DMS153 treated with DMSO at 0.1 percent for 48 hours (cell line): ENCODE measurements at regions not wholly inside any gene's neighbourhood (a gene's known extent, or its start where the extent isn't known, plus 50 kb on each side); places are given as distances from the start of the nearest gene placed in this dataset.
"Not testable (repeated sequence)": the region's sequence is repeated elsewhere in the genome, so short reads cannot be mapped to it uniquely, and the experiment has no call there.

Source experiments
- DNase-seq: peaks from one replicate; lab custom pipeline; 2025; ENCODE audit not compliant: unreplicated experiment; lab: John Stamatoyannopoulos, UW

GRCh38 chr17:68782789-68783188 is 172.4 kb downstream of the ABCA8 start:
- DNase-seq = no peak

GRCh38 chr17:68780596-68780995 is 174.6 kb downstream of the ABCA8 start:
- no peak for DNase-seq

- DNase-seq = no peak
Measured at GRCh38 chr17:68778726-68779125, 176.5 kb downstream of the ABCA8 start.

GRCh38 chr17:68777856-68778694 is 176.9 kb upstream of the FAM20A start:
- DNase-seq = peak; percentile 83

- peak; percentile 51 for DNase-seq
Measured at GRCh38 chr17:68777243-68777855, 176.2 kb upstream of the FAM20A start.

GRCh38 chr17:68776451-68776850 is 175.3 kb upstream of the FAM20A start:
- no peak for DNase-seq

- no peak for DNase-seq
Measured at GRCh38 chr17:68775969-68776368, 174.8 kb upstream of the FAM20A start.

GRCh38 chr17:68775318-68775717 is 174.2 kb upstream of the FAM20A start:
- DNase-seq = no peak

GRCh38 chr17:68771867-68772515 is 170.8 kb upstream of the FAM20A start:
- DNase-seq = no peak

GRCh38 chr17:68768804-68769203 is 167.6 kb upstream of the FAM20A start:
- no peak for DNase-seq

- DNase-seq = no peak
Measured at GRCh38 chr17:68766640-68767039, 165.5 kb upstream of the FAM20A start.

- DNase-seq = no peak
Measured at GRCh38 chr17:68763562-68763961, 162.4 kb upstream of the FAM20A start.

- DNase-seq = no peak
Measured at GRCh38 chr17:68762911-68763310, 161.7 kb upstream of the FAM20A start.

- no peak for DNase-seq
Measured at GRCh38 chr17:68760141-68760475, 158.9 kb upstream of the FAM20A start.

GRCh38 chr17:68759343-68760140 is 158.4 kb upstream of the FAM20A start:
- peak; percentile 88 for DNase-seq

- DNase-seq = no peak
Measured at GRCh38 chr17:68759002-68759342, 157.8 kb upstream of the FAM20A start.

- DNase-seq = not testable (repeated sequence)
Measured at GRCh38 chr17:68757866-68758757, 156.9 kb upstream of the FAM20A start.

- DNase-seq = no peak
Measured at GRCh38 chr17:68753985-68754769, 153.0 kb upstream of the FAM20A start.

- no peak for DNase-seq
Measured at GRCh38 chr17:68750208-68750562, 149.0 kb upstream of the FAM20A start.
